Left ventricle myocardium inferior (tissue), 1 donor: ENCODE measurements at regions not wholly inside any gene's neighbourhood (a gene's known extent, or its start where the extent isn't known, plus 50 kb on each side); places are given as distances from the start of the nearest gene placed in this dataset.
A peak's percentile ranks its signal among the peaks of the same experiment; 100 is the strongest.

Experiments used
- DNase-seq: peaks from one replicate; pipeline ENCODE4 v3.0.0-alpha.2; 2020
- H3K27ac ChIP-seq: fragments of 200-600 bp; replicated peaks from 2 replicates; pipeline ENCODE4 v1.8.0; 2021
- H3K27me3 ChIP-seq: fragments of 200-600 bp; 2 replicates; pipeline ENCODE4 v1.8.0; 2021; ENCODE audit warnings: low read depth
- H3K36me3 ChIP-seq: fragments of 200-600 bp; 2 replicates; pipeline ENCODE4 v1.8.0; 2021
- H3K4me1 ChIP-seq: fragments of 200-600 bp; 2 replicates; pipeline ENCODE4 v1.8.0; 2021
- H3K4me3 ChIP-seq: fragments of 200-600 bp; 2 replicates; pipeline ENCODE4 v1.8.0; 2021; ENCODE audit warnings: mild to moderate bottlenecking, moderate library complexity
- H3K9me3 ChIP-seq: fragments of 200-600 bp; replicated peaks from 2 replicates; pipeline ENCODE4 v1.8.0; 2021
- CTCF ChIP-seq: fragments of 200-600 bp; IDR thresholded peaks from 2 replicates; pipeline ENCODE4 v1.8.0; 2021; ENCODE audit warnings: antibody characterized with exemption, mild to moderate bottlenecking, borderline replicate concordance
- intact Hi-C: fragments of 100-400 bp; cut with micrococcal nuclease; formaldehyde crosslinking; loops from one replicate; pipeline ENCODE4 v1.11.0; 2022
- donor health status: DM: no; HTN: yes; CAD: no; lungs with severe emphysema.

DNA sequence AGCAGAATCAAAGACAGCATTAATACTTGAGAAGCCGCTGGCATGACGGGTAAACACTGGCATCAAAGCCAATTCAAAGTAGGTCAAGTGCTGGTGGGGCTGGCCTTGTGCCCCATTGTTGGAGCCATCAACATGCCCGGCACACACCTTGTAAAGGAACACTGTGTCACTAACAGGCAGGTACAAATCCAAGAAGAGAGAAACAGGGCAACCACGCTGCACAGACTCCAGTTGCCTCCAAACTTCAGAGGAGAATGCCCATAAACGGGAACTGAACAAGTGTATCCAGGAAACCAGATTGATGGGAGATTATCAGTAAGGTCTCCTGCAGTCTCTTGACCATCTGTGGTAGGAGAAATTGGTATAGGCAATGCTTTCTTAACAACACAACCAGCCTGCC is 127.0 kb upstream of the STXBP5 start:
- Histone ChIP-seq H3K27me3 (no peaks in the 10 kb centered on the region), H3K27ac (no peak overlapping the region), H3K36me3 (no peaks in the 10 kb centered on the region), H3K9me3 (no peaks in the 10 kb centered on the region), H3K4me3 (no peak overlapping the region), H3K4me1 (no peaks in the 10 kb centered on the region)
- intact Hi-C loops = no loop called here
- DNase-seq = peak; percentile 22
- TF ChIP-seq CTCF = no peak

DNA sequence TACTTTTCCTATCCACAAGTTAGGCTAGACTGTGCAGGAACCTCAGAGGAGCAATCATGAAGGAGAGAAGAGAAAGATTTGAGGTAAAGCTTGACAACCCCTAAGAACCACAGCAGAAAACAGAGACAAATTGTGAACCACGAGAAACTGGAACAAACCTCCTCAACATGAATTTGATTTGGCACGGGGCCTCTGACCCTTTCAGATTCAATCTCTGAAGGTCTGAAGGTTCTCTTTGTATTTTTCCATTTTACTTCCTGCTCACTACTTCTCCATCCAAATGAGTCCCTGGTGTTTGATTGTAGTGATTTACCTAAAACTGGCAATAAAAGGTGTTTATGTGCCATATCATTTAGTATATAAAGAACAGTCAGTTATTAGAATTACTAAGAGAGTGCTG is 126.1 kb upstream of the STXBP5 start:
- no peak for DNase-seq
- H3K36me3 ChIP-seq = no peaks in the 10 kb centered on the region
- no peak overlapping the region for H3K27ac ChIP-seq
- H3K9me3 ChIP-seq = no peaks in the 10 kb centered on the region
- no peaks in the 10 kb centered on the region for H3K4me1 ChIP-seq
- intact Hi-C loops = no loop called here
- TF ChIP-seq CTCF = no peak
- H3K4me3 ChIP-seq = no peak overlapping the region
- H3K27me3 ChIP-seq = no peaks in the 10 kb centered on the region

DNA sequence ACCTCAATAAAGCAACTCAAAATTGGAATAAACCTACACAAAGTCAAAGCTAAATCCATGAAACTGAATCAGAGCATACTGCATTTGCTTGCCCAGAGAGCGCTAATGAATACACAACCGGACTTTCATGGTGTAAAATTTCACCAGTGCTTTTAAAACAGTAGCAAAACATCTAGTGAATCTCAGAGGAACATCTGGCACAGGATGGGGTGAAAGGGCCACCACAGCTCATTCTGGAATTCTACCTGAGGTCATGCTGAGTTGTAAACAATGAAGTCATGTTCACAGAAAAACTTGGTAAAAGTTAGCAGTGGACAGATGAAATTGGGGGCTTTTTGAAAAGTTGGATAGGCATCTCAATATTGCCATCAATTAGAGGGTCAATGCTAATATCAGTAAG is 125.6 kb upstream of the STXBP5 start:
- no peaks in the 10 kb centered on the region for H3K4me1 ChIP-seq
- no peaks in the 10 kb centered on the region for H3K27me3 ChIP-seq
- no peak for TF ChIP-seq CTCF
- H3K36me3 ChIP-seq = no peaks in the 10 kb centered on the region
- H3K27ac ChIP-seq = no peak overlapping the region
- intact Hi-C loops = no loop called here
- no peak overlapping the region for H3K4me3 ChIP-seq
- no peaks in the 10 kb centered on the region for H3K9me3 ChIP-seq
- DNase-seq = no peak

- no peaks in the 10 kb centered on the region for H3K27me3 ChIP-seq
- no peaks in the 10 kb centered on the region for H3K4me1 ChIP-seq
- TF ChIP-seq CTCF = no peak
- H3K36me3 ChIP-seq = no peaks in the 10 kb centered on the region
- no peak overlapping the region for H3K27ac ChIP-seq
- no peak overlapping the region for H3K4me3 ChIP-seq
- DNase-seq = no peak
- H3K9me3 ChIP-seq = no peaks in the 10 kb centered on the region
- intact Hi-C loops = no loop called here
These were observed 124.0 kb upstream of the STXBP5 start for GRCh38 chr6:147080225-147080624.

DNA sequence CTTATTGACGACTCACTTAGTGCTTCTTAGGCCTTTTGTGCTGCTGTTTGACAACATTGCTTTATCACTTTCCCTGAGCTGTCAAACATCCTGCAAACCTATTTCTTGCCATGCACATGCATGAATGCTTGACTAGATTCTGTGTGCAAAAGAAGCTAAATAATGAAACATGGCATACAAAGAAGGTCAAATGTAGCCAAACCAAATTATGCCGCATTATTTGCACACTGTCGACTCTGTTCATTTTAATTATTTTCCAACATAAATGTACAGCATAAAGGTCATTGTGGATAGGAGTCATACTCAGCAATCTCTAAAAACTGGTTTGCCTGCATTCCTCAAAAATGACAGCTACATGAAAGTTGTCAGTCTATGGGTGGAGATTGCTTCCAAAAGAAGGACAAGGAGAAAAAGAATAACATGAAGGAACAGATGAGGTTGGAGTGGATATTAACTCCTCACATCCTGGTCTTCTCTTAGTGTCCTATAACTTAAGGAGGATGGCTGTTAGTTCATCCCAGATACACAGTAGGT is 123.1 kb upstream of the STXBP5 start:
- Histone ChIP-seq H3K36me3 (no peaks in the 10 kb centered on the region), H3K4me1 (no peaks in the 10 kb centered on the region), H3K27me3 (no peaks in the 10 kb centered on the region), H3K27ac (no peak overlapping the region), H3K4me3 (no peak overlapping the region), H3K9me3 (no peaks in the 10 kb centered on the region)
- no peak for DNase-seq
- no peak for TF ChIP-seq CTCF
- intact Hi-C loops = no loop called here

DNA sequence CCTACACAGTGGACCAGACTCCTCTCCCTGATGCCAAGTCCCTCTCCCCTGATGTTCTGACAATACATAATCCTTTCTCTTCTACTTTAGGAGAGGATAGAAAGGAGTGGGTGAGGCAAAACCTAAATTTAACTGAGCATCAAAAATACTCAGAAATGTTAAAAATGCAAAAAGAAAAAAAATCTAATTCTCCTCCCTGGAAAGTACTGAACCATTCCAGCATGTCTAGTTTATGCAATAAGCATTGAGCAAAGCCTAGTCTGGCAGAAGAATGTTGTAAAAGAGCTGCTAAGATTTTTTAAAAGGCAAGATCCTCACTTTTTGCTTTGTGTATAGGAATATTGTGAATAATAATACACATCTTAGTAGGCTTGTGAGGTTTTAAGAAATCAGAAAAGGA is 116.6 kb upstream of the STXBP5 start:
- intact Hi-C loops = no loop called here
- Histone ChIP-seq H3K27ac (no peak overlapping the region), H3K9me3 (peaks cover 18% of the 10 kb centered on the region), H3K27me3 (no peaks in the 10 kb centered on the region), H3K36me3 (no peaks in the 10 kb centered on the region), H3K4me1 (no peaks in the 10 kb centered on the region), H3K4me3 (no peak overlapping the region)
- DNase-seq = no peak
- no peak for TF ChIP-seq CTCF
